IPS-20b (cell line): ENCODE measurements at regions not wholly inside any gene's neighbourhood (a gene's known extent, or its start where the extent isn't known, plus 50 kb on each side); places are given as distances from the start of the nearest gene placed in this dataset.
"Not testable (repeated sequence)": the region's sequence is repeated elsewhere in the genome, so short reads cannot be mapped to it uniquely, and the experiment has no call there.

ENCODE experiments used
- H3K27ac ChIP-seq: one replicate; pipeline ENCODE4 v1.5.1; 2013; ENCODE audit warnings: low read length
- H3K27me3 ChIP-seq: 2 replicates; pipeline ENCODE4 v1.6.1; 2013; ENCODE audit warnings: mild to moderate bottlenecking, low read length, inconsistent platforms; ENCODE audit not compliant: insufficient read depth
- H3K36me3 ChIP-seq: 2 replicates; pipeline ENCODE4 v1.6.1; 2013; ENCODE audit warnings: low read depth, mild to moderate bottlenecking, inconsistent platforms, low read length, moderate library complexity; ENCODE audit not compliant: insufficient read depth
- H3K4me1 ChIP-seq: 2 replicates; pipeline ENCODE4 v1.6.1; 2013; ENCODE audit warnings: mild to moderate bottlenecking, control low read depth, inconsistent platforms, low read length, moderate library complexity; ENCODE audit not compliant: insufficient read depth
- H3K4me3 ChIP-seq: 2 replicates; pipeline ENCODE4 v1.5.1; 2013; ENCODE audit warnings: mild to moderate bottlenecking, low read length, inconsistent platforms
- H3K9ac ChIP-seq: 2 replicates; pipeline ENCODE4 v1.6.1; 2013; ENCODE audit warnings: low read depth, mild to moderate bottlenecking, inconsistent platforms, low read length, moderate library complexity
- H3K9me3 ChIP-seq: 2 replicates; pipeline ENCODE4 v1.6.1; 2013; ENCODE audit warnings: mild to moderate bottlenecking, low read depth, low read length, inconsistent platforms; ENCODE audit not compliant: insufficient read depth

DNA sequence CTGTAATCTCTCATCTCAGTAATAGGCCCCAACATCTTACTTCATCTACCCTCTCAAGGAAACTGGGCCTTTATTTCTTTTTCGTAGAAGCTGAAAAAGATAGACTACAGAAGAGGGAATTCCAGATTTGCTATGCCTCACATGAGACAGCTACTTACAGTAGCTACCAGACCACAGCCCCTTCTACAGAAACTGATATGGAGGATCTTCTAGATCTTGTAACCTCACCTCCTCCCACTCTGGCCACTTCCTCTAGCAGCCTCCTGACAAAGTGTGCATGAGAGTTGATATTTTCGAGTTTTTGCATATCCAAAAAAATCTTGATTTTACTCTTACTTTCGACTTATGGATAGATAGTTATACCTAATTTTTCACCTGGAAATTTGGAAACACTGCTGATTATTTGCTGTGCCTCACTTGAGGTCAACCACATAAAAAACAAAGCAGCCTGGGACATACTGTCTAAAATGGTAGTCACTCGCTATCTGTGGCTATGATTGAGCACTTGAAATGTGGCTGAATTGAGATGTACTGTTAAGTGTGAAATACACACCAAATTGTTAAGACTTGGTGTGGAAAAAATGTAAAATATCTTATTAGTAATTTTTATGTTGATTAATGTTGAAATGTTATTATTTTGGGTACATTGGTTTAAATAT, 86.3 kb upstream of the NID2 start:
- Histone ChIP-seq H3K27ac (no peak overlapping the region), H3K4me3 (no peak overlapping the region), H3K9me3 (no peaks in the 10 kb centered on the region), H3K36me3 (no peaks in the 10 kb centered on the region), H3K27me3 (no peaks in the 10 kb centered on the region), H3K4me1 (no peaks in the 10 kb centered on the region), H3K9ac (no peak overlapping the region)

- Histone ChIP-seq H3K27ac (no peak overlapping the region), H3K4me3 (no peak overlapping the region), H3K27me3 (no peaks in the 10 kb centered on the region), H3K9me3 (no peaks in the 10 kb centered on the region), H3K36me3 (no peaks in the 10 kb centered on the region), H3K4me1 (no peaks in the 10 kb centered on the region), H3K9ac (no peak overlapping the region)
These were observed 85.1 kb upstream of the NID2 start for GRCh38 chr14:52153939-52154338.

DNA sequence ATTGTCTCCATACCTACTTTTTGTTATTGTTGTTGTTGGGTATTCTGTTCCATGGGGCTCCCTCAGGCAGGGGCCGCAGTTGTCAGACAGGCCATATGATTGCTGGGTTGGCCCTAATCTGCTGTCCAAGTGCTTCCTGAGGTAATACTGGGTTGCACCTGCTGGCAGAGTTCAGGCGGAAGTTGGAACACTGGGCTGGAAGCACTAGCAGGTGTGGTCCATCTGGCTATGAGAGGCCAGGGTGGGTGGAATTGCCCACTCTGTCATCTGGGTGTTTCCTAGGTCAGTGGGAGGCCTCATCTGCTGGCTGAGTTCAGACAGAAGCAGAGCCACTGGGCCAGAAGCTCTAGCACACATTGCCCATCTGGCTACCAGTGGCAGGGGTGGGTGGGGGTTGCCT, 81.3 kb upstream of the NID2 start:
- no peaks in the 10 kb centered on the region for H3K27me3 ChIP-seq
- no peak overlapping the region for H3K27ac ChIP-seq
- H3K9me3 ChIP-seq, result no peaks in the 10 kb centered on the region
- H3K4me1 ChIP-seq, result no peaks in the 10 kb centered on the region
- no peaks in the 10 kb centered on the region for H3K36me3 ChIP-seq
- H3K4me3 ChIP-seq, result no peak overlapping the region
- no peak overlapping the region for H3K9ac ChIP-seq

GRCh38 chr14:52148371-52148770, 79.5 kb upstream of the NID2 start:
- H3K27me3 ChIP-seq, result no peaks in the 10 kb centered on the region
- H3K9ac ChIP-seq, result no peak overlapping the region
- no peak overlapping the region for H3K4me3 ChIP-seq
- no peaks in the 10 kb centered on the region for H3K4me1 ChIP-seq
- H3K36me3 ChIP-seq, result no peaks in the 10 kb centered on the region
- no peak overlapping the region for H3K27ac ChIP-seq
- no peaks in the 10 kb centered on the region for H3K9me3 ChIP-seq

GRCh38 chr14:52146504-52146903, 77.6 kb upstream of the NID2 start:
- Histone ChIP-seq H3K9ac (no peak overlapping the region), H3K4me1 (no peaks in the 10 kb centered on the region), H3K27ac (no peak overlapping the region), H3K4me3 (no peak overlapping the region), H3K36me3 (no peaks in the 10 kb centered on the region), H3K9me3 (no peaks in the 10 kb centered on the region), H3K27me3 (no peaks in the 10 kb centered on the region)

DNA sequence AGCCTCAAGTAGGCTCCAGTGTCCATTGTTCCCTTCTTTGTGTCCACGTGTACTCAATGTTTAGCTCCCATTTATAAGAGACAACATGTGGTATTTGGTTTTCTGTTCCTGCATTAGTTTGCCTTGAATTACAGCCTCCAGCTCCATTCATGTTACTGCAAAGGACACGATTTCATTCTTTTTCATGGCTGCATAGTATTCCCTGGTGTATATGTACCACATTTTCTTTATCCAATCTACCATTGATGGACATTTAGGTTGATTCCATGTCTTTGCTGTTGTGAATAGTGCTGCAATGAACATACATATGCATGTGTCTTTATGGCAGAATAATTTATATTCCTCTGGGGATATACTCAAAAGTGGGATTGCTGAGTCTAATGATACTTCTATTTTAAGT, 75.2 kb upstream of the NID2 start:
- H3K36me3 ChIP-seq, H3K9ac ChIP-seq, H3K27ac ChIP-seq, H3K4me1 ChIP-seq, H3K4me3 ChIP-seq, H3K9me3 ChIP-seq, H3K27me3 ChIP-seq: not testable (repeated sequence)

- no peak overlapping the region for H3K4me3 ChIP-seq
- no peaks in the 10 kb centered on the region for H3K9me3 ChIP-seq
- H3K27me3 ChIP-seq, result no peaks in the 10 kb centered on the region
- H3K36me3 ChIP-seq, result no peaks in the 10 kb centered on the region
- H3K9ac ChIP-seq, result no peak overlapping the region
- H3K27ac ChIP-seq, result no peak overlapping the region
- H3K4me1 ChIP-seq, result no peaks in the 10 kb centered on the region
These were observed 73.6 kb upstream of the NID2 start for GRCh38 chr14:52142504-52142903.

- 0 out of 2 replicates have a peak overlapping the region, but pooled peaks have one; percentile 8 for H3K9ac ChIP-seq
These were observed 62.9 kb upstream of the NID2 start for GRCh38 chr14:52131640-52132320.

GRCh38 chr14:52129721-52130120, 60.9 kb upstream of the NID2 start:
- no peak overlapping the region for H3K27ac ChIP-seq
- peaks cover 7% of the 10 kb centered on the region; the same call in 1 of the 2 replicates for H3K4me1 ChIP-seq
- H3K4me3 ChIP-seq, result no peak overlapping the region
- no peaks in the 10 kb centered on the region for H3K27me3 ChIP-seq
- no peaks in the 10 kb centered on the region for H3K36me3 ChIP-seq
- peaks cover 2% of the 10 kb centered on the region; the same call in 1 of the 2 replicates for H3K9me3 ChIP-seq
- H3K9ac ChIP-seq, result no peak overlapping the region

More at GRCh38 chr14:52131640-52132320, 62.9 kb upstream of the NID2 start:
- peaks cover 16% of the 10 kb centered on the region for H3K9me3 ChIP-seq
- no peak overlapping the region for H3K27ac ChIP-seq
- no peak overlapping the region for H3K4me3 ChIP-seq
- no peaks in the 10 kb centered on the region for H3K4me1 ChIP-seq
- H3K27me3 ChIP-seq, result no peaks in the 10 kb centered on the region
- no peaks in the 10 kb centered on the region for H3K36me3 ChIP-seq

DNA sequence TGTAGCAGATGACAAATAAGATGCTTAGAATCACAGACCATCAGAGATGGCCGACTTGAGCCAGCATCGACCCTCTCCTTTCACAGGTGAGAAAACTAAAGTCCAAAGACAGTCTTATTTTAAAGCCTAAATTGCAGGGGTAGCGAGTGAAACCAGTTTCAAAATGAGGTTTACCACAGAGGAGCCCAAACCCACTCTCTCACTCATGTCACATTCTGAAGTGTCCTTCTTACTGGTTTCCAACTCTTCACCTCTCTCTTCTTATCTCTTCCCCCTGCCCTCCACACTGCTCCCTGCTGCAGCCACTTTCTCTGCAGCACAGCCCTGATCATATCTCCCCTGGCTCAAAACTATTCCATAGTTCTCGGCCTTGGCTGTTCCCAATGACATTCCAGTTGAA, 57.0 kb upstream of the NID2 start:
- H3K4me1 ChIP-seq, result peaks cover 13% of the 10 kb centered on the region; the same call in 1 of the 2 replicates
- no peak overlapping the region for H3K27ac ChIP-seq
- H3K9me3 ChIP-seq, result no peaks in the 10 kb centered on the region
- no peak overlapping the region for H3K9ac ChIP-seq
- H3K36me3 ChIP-seq, result no peaks in the 10 kb centered on the region
- H3K27me3 ChIP-seq, result no peaks in the 10 kb centered on the region
- H3K4me3 ChIP-seq, result no peak overlapping the region

DNA sequence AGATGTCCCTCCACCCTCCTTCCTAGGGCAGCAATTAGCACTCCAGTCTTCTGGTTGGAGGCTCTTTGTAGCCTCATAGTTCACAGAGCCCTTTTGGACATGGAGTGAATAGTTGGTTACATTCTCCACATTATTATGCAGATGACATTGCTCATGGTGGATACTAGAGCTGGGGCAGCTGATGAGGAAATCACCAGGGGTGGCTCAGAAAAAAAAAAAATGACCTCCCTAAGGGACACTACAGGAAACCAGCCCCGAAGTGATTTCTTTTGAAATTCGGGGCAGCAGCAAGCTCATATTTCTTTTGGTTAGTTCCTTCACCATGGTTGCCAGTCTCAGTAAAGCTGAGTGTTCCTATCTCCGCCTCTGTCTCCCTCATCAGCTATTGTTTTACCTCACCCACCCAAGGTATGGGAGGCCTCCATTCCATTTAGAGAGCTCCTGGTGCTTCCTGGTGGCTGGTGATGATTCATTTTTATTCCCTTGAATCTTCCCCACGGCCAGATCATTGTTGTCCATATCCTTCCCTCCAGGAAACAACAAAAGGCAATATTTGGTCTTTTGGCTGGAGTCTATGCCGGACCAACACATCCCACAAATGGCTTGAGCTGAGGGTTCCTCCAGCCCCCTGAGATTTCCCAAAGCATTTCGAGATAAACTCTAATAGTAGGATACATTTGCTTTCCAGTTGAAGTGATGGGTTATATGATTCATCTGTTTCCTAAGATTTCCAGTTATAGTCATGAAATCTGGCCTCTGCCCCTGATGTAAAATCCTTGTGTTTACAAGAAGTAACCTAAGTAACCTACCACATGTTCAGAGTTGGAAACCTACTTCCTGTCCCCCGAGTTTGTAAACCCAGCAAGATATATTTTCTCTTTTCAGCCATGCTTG, 56.2 kb upstream of the NID2 start:
- no peak overlapping the region for H3K9ac ChIP-seq
- no peak overlapping the region for H3K27ac ChIP-seq
- H3K4me3 ChIP-seq, result no peak overlapping the region

More for the DNA sequence above, 56.2 kb upstream of the NID2 start:
- Histone ChIP-seq H3K27me3 (no peaks in the 10 kb centered on the region), H3K9me3 (no peaks in the 10 kb centered on the region), H3K4me1 (peaks cover 13% of the 10 kb centered on the region; the same call in 1 of the 2 replicates), H3K36me3 (no peaks in the 10 kb centered on the region)
